ENCODE measurements at regions not wholly inside any gene's neighbourhood (a gene's known extent, or its start where the extent isn't known, plus 50 kb on each side); places are given as distances from the start of the nearest gene placed in this dataset.

GRCh38 chr16:87095271-87095670 lies 221.9 kb downstream of the C16orf95 start:
- no peak for TF ChIP-seq CTCF (IDR thresholded peaks at IDR 0.05)
- Histone ChIP-seq H3K36me3 (no peaks in the 10 kb centered on the region), H3K4me3 (no peak overlapping the region), H3K4me1 (no peaks in the 10 kb centered on the region), H3K27ac (no peak overlapping the region), H3K9me3 (no peaks in the 10 kb centered on the region), H3K27me3 (peaks cover 9% of the 10 kb centered on the region)
- intact Hi-C loops (cut with DNase I) = no loop called here
- ATAC-seq (no peak), DNase-seq (no peak)

- DNase-seq = no peak
- Histone ChIP-seq H3K27ac (no peak overlapping the region), H3K9me3 (no peaks in the 10 kb centered on the region), H3K4me3 (no peak overlapping the region), H3K27me3 (peaks cover 9% of the 10 kb centered on the region), H3K4me1 (no peaks in the 10 kb centered on the region), H3K36me3 (no peaks in the 10 kb centered on the region)
- intact Hi-C loops (cut with DNase I) = no loop called here
- no peak for TF ChIP-seq CTCF (IDR thresholded peaks at IDR 0.05)
- no peak for ATAC-seq
Measured at GRCh38 chr16:87096746-87097333, 220.4 kb downstream of the C16orf95 start.

- Histone ChIP-seq H3K36me3 (no peaks in the 10 kb centered on the region), H3K27me3 (peaks cover 9% of the 10 kb centered on the region), H3K4me3 (no peak overlapping the region), H3K9me3 (no peaks in the 10 kb centered on the region), H3K4me1 (no peaks in the 10 kb centered on the region), H3K27ac (no peak overlapping the region)
- no peak for ATAC-seq
- DNase-seq = no peak
- TF ChIP-seq CTCF (IDR thresholded peaks at IDR 0.05) = no peak
- intact Hi-C loops (cut with DNase I) = no loop called here
Measured at GRCh38 chr16:87098361-87098760, 218.8 kb downstream of the C16orf95 start.

- H3K4me3 ChIP-seq = no peak overlapping the region
- H3K4me1 ChIP-seq = no peaks in the 10 kb centered on the region
- H3K9me3 ChIP-seq = no peaks in the 10 kb centered on the region
- TF ChIP-seq CTCF (IDR thresholded peaks at IDR 0.05) = no peak
- peaks cover 9% of the 10 kb centered on the region for H3K27me3 ChIP-seq
- H3K36me3 ChIP-seq = no peaks in the 10 kb centered on the region
- ATAC-seq (no peak), DNase-seq (no peak)
- intact Hi-C loops (cut with DNase I) = no loop called here
- H3K27ac ChIP-seq = no peak overlapping the region
Measured at GRCh38 chr16:87098976-87099720, 218.0 kb downstream of the C16orf95 start.

- H3K27me3 ChIP-seq = peaks cover 9% of the 10 kb centered on the region
- DNase-seq = no peak
- no peaks in the 10 kb centered on the region for H3K9me3 ChIP-seq
- TF ChIP-seq CTCF (IDR thresholded peaks at IDR 0.05) = no peak
- no peaks in the 10 kb centered on the region for H3K36me3 ChIP-seq
- no peaks in the 10 kb centered on the region for H3K4me1 ChIP-seq
- no peak overlapping the region for H3K27ac ChIP-seq
- no peak overlapping the region for H3K4me3 ChIP-seq
- intact Hi-C loops (cut with DNase I) = no loop called here
- ATAC-seq = no peak
Measured at GRCh38 chr16:87100306-87101058, 216.7 kb downstream of the C16orf95 start.

Data from upper lobe of right lung (tissue), 1 donor.